Breast epithelium (tissue), 4 donors: ENCODE measurements at regions not wholly inside any gene's neighbourhood (a gene's known extent, or its start where the extent isn't known, plus 50 kb on each side); places are given as distances from the start of the nearest gene placed in this dataset.

ENCODE experiments used
- DNase-seq, 2 donors: peaks; one replicate each; pipeline ENCODE4 v3.0.0-alpha.2; 2019; ENCODE audit warnings: low spot score in 2 of 2
- H3K27ac ChIP-seq, 2 donors: fragments of 200-600 bp; sonication (generic) in 1 of 2; one replicate each; pipeline ENCODE4 v1.5.1; 2016 to 2019; ENCODE audit warnings: mild to moderate bottlenecking in 1 of 2
- H3K27me3 ChIP-seq, 2 donors: fragments of 200-600 bp; sonication (generic) in 1 of 2; one replicate each; pipeline versions ENCODE4 v1.5.1 to v1.6.0; 2017 to 2019; ENCODE audit warnings: control low read depth in 1 of 2, mild to moderate bottlenecking in 1 of 2
- H3K36me3 ChIP-seq: fragments of 200-600 bp; one replicate; pipeline ENCODE4 v1.5.1; 2019
- H3K4me1 ChIP-seq, 2 donors: fragments of 200-600 bp; sonication (generic); one replicate each; pipeline ENCODE4 v1.5.1; 2016 to 2019; ENCODE audit warnings: control low read depth in 1 of 2
- H3K4me3 ChIP-seq, 3 donors: fragments of 200-600 bp; sonication (generic); 1 replicate in 2 of 3; 2 replicates in 1 of 3; pipeline ENCODE4 v1.5.1; 2016 to 2019; ENCODE audit warnings: mild to moderate bottlenecking in 3 of 3, moderate library complexity in 2 of 3
- H3K9me3 ChIP-seq, 2 donors: fragments of 200-600 bp; sonication (generic) in 1 of 2; one replicate each; pipeline ENCODE4 v1.5.1; 2016 to 2019; ENCODE audit warnings: control low read depth in 1 of 2
- CTCF ChIP-seq, 3 donors: fragments of 450-650 bp; IDR thresholded peaks; one replicate each; pipeline ENCODE4 v1.5.1; 2016 to 2017; ENCODE audit warnings: antibody characterized with exemption in 3 of 3, mild to moderate bottlenecking in 3 of 3, moderate library complexity in 3 of 3
- POLR2A ChIP-seq: fragments of 450-650 bp; IDR thresholded peaks from one replicate; pipeline ENCODE4 v1.6.1; 2016; ENCODE audit warnings: antibody characterized with exemption, mild to moderate bottlenecking, moderate library complexity
- POLR2AphosphoS5 ChIP-seq, 3 donors: sonication (generic); formaldehyde crosslinking; IDR thresholded peaks; one replicate each; pipeline ENCODE4 v1.6.1; 2017; ENCODE audit warnings: antibody characterized with exemption in 3 of 3
- intact Hi-C: fragments of 100-400 bp; cut with DNase I; formaldehyde crosslinking; loops from one replicate; pipeline ENCODE4 v1.15.1; 2023; ENCODE audit warnings: low total_unique reads

- Histone ChIP-seq H3K27ac (peak overlapping the region; percentile 83 to 97), H3K4me1 (no peaks in the 10 kb centered on the region)
- intact Hi-C loops: no loop called here
Observed at GRCh38 chrX:40174001-40174853, 76.5 kb upstream of the BCOR start.

GRCh38 chrX:40173143-40174000 lies 75.6 kb upstream of the BCOR start:
- intact Hi-C loops: no loop called here

More at GRCh38 chrX:40174001-40174853, 76.5 kb upstream of the BCOR start:
- peak overlapping the region; percentile 56 to 76 (median 59) for H3K4me3 ChIP-seq
- peaks cover 0 to 5% of the 10 kb centered on the region in 2 donors for H3K9me3 ChIP-seq
- no peaks in the 10 kb centered on the region for H3K36me3 ChIP-seq
- DNase-seq: no peak
- TF ChIP-seq CTCF (IDR thresholded peaks at IDR 0.05) (no peak), POLR2AphosphoS5 (IDR thresholded peaks at IDR 0.05) (no peak), POLR2A (no peak)
- peaks cover 0 to 91% of the 10 kb centered on the region in 2 donors for H3K27me3 ChIP-seq

GRCh38 chrX:40172401-40173142 lies 74.8 kb upstream of the BCOR start:
- peaks cover 0 to 91% of the 10 kb centered on the region in 2 donors for H3K27me3 ChIP-seq
- peak overlapping the region; percentile 46 to 70 (median 50) for H3K4me3 ChIP-seq
- peak overlapping the region; percentile 83 to 97 for H3K27ac ChIP-seq
- H3K36me3 ChIP-seq: no peaks in the 10 kb centered on the region
- TF ChIP-seq POLR2A (no peak), POLR2AphosphoS5 (IDR thresholded peaks at IDR 0.05) (peak in 1 of 3 donors; percentile 22)
- peak in 1 of 2 donors; percentile 68 for DNase-seq
- intact Hi-C loops: no loop called here
- no peaks in the 10 kb centered on the region for H3K4me1 ChIP-seq
- H3K9me3 ChIP-seq: peaks cover 0 to 5% of the 10 kb centered on the region in 2 donors

More at GRCh38 chrX:40173143-40174000, 75.6 kb upstream of the BCOR start:
- Histone ChIP-seq H3K36me3 (no peaks in the 10 kb centered on the region), H3K9me3 (peaks cover 0 to 5% of the 10 kb centered on the region in 2 donors), H3K27ac (peak overlapping the region; percentile 83 to 97), H3K4me3 (peak overlapping the region; percentile 46 to 76 (median 59)), H3K4me1 (no peaks in the 10 kb centered on the region), H3K27me3 (peaks cover 0 to 91% of the 10 kb centered on the region in 2 donors)
- no peak for TF ChIP-seq POLR2A
- TF ChIP-seq POLR2AphosphoS5 (IDR thresholded peaks at IDR 0.05): no peak
- no peak for TF ChIP-seq CTCF (IDR thresholded peaks at IDR 0.05)
- no peak for DNase-seq

- Histone ChIP-seq H3K36me3 (no peaks in the 10 kb centered on the region), H3K4me3 (peak overlapping the region; percentile 46 to 70 (median 50)), H3K27me3 (peaks cover 0 to 93% of the 10 kb centered on the region in 2 donors), H3K4me1 (no peaks in the 10 kb centered on the region), H3K9me3 (peaks cover 0 to 5% of the 10 kb centered on the region in 2 donors), H3K27ac (peak overlapping the region; percentile 83 to 97)
- intact Hi-C loops: no loop called here
- DNase-seq: no peak
- TF ChIP-seq POLR2A (no peak), POLR2AphosphoS5 (IDR thresholded peaks at IDR 0.05) (peak in 1 of 3 donors; percentile 77)
Observed at GRCh38 chrX:40171513-40172400, 74.0 kb upstream of the BCOR start.

- Histone ChIP-seq H3K27me3 (peaks cover 0 to 93% of the 10 kb centered on the region in 2 donors), H3K9me3 (no peaks in the 10 kb centered on the region), H3K27ac (peak overlapping the region; percentile 83 to 97), H3K4me3 (peak overlapping the region; percentile 46 to 70 (median 50)), H3K4me1 (no peaks in the 10 kb centered on the region), H3K36me3 (no peaks in the 10 kb centered on the region)
- TF ChIP-seq POLR2AphosphoS5 (IDR thresholded peaks at IDR 0.05): no peak
- TF ChIP-seq POLR2A: no peak
- TF ChIP-seq CTCF (IDR thresholded peaks at IDR 0.05): no peak
- intact Hi-C loops: no loop called here
- DNase-seq: no peak
Observed at GRCh38 chrX:40170830-40171512, 73.2 kb upstream of the BCOR start.
